OCI-LY7 (cell line): ENCODE measurements at regions not wholly inside any gene's neighbourhood (a gene's known extent, or its start where the extent isn't known, plus 50 kb on each side); places are given as distances from the start of the nearest gene placed in this dataset.

Source experiments
- EZH2phosphoT487 ChIP-seq: fragments of 200-600 bp; sonication (generic); IDR thresholded peaks from 2 replicates; pipeline ENCODE4 v1.6.1; 2018; ENCODE audit warnings: low read depth, borderline replicate concordance, mild to moderate bottlenecking, mixed run types, antibody characterized with exemption, low read length, moderate library complexity, mixed read lengths
- TF ChIP-seq, protein P1 (sequence below): fragments of 200-600 bp; sonication (generic); conservative IDR thresholded peaks from 2 replicates; pipeline ENCODE4 v1.5.1; 2014; ENCODE audit warnings: mild to moderate bottlenecking, antibody characterized with exemption, low read length, moderate library complexity, mixed read lengths

DNA sequence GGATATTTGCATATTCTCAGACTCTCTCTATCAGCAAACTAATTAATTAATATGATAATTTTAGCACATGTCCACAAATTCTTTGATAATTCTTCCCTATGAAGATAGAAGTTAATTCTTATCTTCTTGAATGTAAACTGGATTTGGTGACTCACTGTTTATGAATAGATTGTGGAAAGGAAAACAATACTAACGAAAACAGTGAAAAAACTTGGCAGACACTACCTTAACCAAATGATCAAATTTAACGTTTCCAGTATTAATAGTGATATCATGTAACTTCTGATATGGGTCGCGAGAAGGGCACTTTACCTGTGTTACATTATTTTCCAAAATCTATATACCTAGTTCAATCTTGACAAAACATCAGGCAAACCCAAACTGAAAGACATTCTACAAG, 401.0 kb downstream of the SI start:
- TF ChIP-seq, protein P1, sequence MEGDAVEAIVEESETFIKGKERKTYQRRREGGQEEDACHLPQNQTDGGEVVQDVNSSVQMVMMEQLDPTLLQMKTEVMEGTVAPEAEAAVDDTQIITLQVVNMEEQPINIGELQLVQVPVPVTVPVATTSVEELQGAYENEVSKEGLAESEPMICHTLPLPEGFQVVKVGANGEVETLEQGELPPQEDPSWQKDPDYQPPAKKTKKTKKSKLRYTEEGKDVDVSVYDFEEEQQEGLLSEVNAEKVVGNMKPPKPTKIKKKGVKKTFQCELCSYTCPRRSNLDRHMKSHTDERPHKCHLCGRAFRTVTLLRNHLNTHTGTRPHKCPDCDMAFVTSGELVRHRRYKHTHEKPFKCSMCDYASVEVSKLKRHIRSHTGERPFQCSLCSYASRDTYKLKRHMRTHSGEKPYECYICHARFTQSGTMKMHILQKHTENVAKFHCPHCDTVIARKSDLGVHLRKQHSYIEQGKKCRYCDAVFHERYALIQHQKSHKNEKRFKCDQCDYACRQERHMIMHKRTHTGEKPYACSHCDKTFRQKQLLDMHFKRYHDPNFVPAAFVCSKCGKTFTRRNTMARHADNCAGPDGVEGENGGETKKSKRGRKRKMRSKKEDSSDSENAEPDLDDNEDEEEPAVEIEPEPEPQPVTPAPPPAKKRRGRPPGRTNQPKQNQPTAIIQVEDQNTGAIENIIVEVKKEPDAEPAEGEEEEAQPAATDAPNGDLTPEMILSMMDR: no peak
- no peak for TF ChIP-seq EZH2phosphoT487
